Thyroid gland (tissue), 4 donors: ENCODE measurements at regions not wholly inside any gene's neighbourhood (a gene's known extent, or its start where the extent isn't known, plus 50 kb on each side); places are given as distances from the start of the nearest gene placed in this dataset.

Experiments
- DNase-seq, 2 donors: peaks; one replicate each; pipeline ENCODE4 v3.0.0-alpha.2; 2019
- H3K27ac ChIP-seq, 3 donors: fragments of 200-600 bp; sonication (generic); 1 replicate in 2 of 3; 2 replicates in 1 of 3; pipeline ENCODE4 v1.5.1; 2016 to 2019; ENCODE audit warnings: mild to moderate bottlenecking in 1 of 3, moderate library complexity in 1 of 3
- H3K27me3 ChIP-seq: fragments of 200-600 bp; sonication (generic); one replicate; pipeline ENCODE4 v1.5.1; 2019
- H3K36me3 ChIP-seq, 2 donors: fragments of 200-600 bp; sonication (generic); one replicate each; pipeline ENCODE4 v1.5.1; 2016 to 2019
- H3K4me1 ChIP-seq, 2 donors: fragments of 200-600 bp; sonication (generic); one replicate each; pipeline ENCODE4 v1.5.1; 2017 to 2019
- H3K4me3 ChIP-seq, 3 donors: fragments of 200-600 bp; sonication (generic); replicated peaks in 1 of 3; 1 replicate in 2 of 3; 2 replicates in 1 of 3; pipeline ENCODE4 v1.5.1; 2016; ENCODE audit warnings: mild to moderate bottlenecking in 1 of 3
- H3K9me3 ChIP-seq: fragments of 200-600 bp; sonication (generic); one replicate; pipeline ENCODE4 v1.5.1; 2017
- POLR2A ChIP-seq, 2 donors: fragments of 450-650 bp; IDR thresholded peaks; one replicate each; pipeline ENCODE4 v1.6.1; 2017; ENCODE audit warnings: antibody characterized with exemption in 2 of 2, mild to moderate bottlenecking in 2 of 2, moderate library complexity in 1 of 2
- WGBS, 2 donors: methylation state at CpG; one replicate each; pipeline ENCODE4 v1.1.5; 2017; 5-methylcytosine and 5-hydroxymethylcytosine counted together
- intact Hi-C: fragments of 100-400 bp; cut with DNase I; formaldehyde crosslinking; loops from one replicate; pipeline ENCODE4 v1.15.1; 2023
- TF ChIP-seq, protein P1 (sequence below), 6 experiments: fragments of 200-600 bp in 3 of 6; fragments of 450-650 bp in 3 of 6; sonication (generic) in 3 of 6; IDR thresholded peaks; one replicate each; pipeline ENCODE4 v1.5.1; 2016 to 2019; ENCODE audit warnings: antibody characterized with exemption in 6 of 6, mild to moderate bottlenecking in 2 of 6, inconsistent platforms in 1 of 6, moderate library complexity in 1 of 6

DNA sequence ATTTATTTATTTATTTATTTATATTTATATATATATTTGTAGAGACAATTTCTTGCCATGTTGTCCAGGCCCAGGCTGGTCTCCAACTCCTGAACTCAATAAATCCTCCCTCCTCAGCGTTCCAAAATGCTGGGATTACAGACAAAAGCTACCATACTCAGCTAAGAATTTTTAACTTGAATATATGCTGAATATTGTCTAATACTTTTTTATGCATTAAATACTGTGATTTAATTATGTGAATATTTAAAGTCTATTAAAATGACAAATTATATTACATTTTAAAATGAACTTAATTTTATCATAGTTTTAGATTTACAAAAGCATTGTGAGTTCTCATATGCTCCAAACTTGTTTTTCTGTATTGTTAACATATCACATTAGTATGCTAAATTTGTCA lies 1022.4 kb downstream of the GRIK2 start:
- Histone ChIP-seq H3K27ac (no peak overlapping the region), H3K36me3 (no peaks in the 10 kb centered on the region), H3K4me3 (no peak overlapping the region), H3K4me1 (no peaks in the 10 kb centered on the region), H3K9me3 (no peaks in the 10 kb centered on the region), H3K27me3 (no peaks in the 10 kb centered on the region)
- intact Hi-C loops = no loop called here
- 80 to 88% methylated on average over 1 of the region's 1 CpG for WGBS, 2 donors
- no peak for DNase-seq
- no peak for TF ChIP-seq POLR2A (IDR thresholded peaks at IDR 0.05)
- TF ChIP-seq, protein P1, sequence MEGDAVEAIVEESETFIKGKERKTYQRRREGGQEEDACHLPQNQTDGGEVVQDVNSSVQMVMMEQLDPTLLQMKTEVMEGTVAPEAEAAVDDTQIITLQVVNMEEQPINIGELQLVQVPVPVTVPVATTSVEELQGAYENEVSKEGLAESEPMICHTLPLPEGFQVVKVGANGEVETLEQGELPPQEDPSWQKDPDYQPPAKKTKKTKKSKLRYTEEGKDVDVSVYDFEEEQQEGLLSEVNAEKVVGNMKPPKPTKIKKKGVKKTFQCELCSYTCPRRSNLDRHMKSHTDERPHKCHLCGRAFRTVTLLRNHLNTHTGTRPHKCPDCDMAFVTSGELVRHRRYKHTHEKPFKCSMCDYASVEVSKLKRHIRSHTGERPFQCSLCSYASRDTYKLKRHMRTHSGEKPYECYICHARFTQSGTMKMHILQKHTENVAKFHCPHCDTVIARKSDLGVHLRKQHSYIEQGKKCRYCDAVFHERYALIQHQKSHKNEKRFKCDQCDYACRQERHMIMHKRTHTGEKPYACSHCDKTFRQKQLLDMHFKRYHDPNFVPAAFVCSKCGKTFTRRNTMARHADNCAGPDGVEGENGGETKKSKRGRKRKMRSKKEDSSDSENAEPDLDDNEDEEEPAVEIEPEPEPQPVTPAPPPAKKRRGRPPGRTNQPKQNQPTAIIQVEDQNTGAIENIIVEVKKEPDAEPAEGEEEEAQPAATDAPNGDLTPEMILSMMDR (IDR thresholded peaks at IDR 0.05) = no peak

DNA sequence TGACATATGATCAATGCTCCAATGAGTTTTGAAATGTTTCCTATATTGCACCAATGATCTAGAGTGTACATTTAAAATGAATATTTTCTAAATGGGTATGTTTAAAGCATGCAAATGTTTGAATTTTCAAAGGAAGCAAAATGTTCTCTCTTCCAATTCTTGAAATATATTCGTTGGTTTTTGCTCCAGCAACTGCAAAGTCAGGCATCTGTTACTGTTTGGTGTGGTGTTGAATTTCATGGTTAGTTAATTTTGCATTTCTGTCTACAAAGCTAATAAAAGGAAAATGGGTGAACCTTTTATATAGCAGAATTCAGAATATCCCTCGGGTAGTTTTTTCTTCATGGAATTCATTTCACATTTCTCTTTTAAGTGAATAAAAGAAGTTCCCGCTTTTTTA lies 1018.3 kb downstream of the GRIK2 start:
- TF ChIP-seq, protein P1 (IDR thresholded peaks at IDR 0.05) = no peak
- TF ChIP-seq POLR2A (IDR thresholded peaks at IDR 0.05) = no peak
- Histone ChIP-seq H3K27me3 (no peaks in the 10 kb centered on the region), H3K36me3 (no peaks in the 10 kb centered on the region), H3K27ac (no peak overlapping the region), H3K4me1 (no peaks in the 10 kb centered on the region), H3K4me3 (no peak overlapping the region), H3K9me3 (no peaks in the 10 kb centered on the region)
- 77 to 80% methylated on average over 3 of the region's 3 CpGs for WGBS, 2 donors
- intact Hi-C loops = no loop called here
- no peak for DNase-seq

DNA sequence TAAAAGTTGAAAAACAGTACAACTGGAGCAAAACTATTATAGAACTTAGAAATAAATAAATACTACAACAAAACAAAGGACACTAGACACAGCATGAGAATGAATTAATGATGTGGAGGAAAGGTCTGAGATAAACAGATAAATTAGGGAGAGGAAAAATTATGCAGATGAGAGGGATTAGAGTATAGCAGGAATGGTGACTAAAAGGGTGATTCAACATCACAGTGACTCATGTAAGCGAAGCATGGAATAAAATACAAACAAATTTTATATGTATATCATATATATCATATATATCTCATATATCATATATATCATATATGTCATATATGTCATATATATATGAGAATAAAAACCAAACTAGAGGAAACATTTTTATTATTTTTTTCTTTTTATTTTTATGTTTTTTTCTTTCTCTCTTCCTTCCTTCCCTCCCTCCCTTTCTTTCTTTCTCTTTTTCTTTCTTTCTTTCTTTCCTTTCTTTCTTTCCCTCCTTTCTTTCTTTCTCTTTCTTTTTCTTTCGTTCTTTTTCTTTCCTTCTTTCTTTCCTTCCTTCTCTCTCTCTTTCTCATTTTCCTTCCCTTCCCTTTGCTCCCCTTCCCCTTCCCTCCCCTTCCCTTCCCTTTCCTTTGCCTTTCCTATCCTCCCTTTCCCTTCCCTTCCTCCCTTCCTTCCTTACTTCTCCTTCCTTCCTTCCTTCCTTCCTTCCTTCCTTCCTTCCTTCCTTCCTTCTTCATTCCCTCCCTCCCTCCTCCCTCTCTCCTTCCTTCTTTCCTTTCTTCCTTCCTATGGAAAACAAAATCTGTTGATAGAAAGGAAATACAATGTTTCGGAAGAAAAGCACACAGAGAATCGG lies 1014.6 kb downstream of the GRIK2 start:
- no peaks in the 10 kb centered on the region for H3K27me3 ChIP-seq
- H3K4me3 ChIP-seq = no peak overlapping the region
- H3K36me3 ChIP-seq = no peaks in the 10 kb centered on the region
- H3K9me3 ChIP-seq = no peaks in the 10 kb centered on the region
- no peak overlapping the region for H3K27ac ChIP-seq
- H3K4me1 ChIP-seq = no peaks in the 10 kb centered on the region
- no peak for TF ChIP-seq POLR2A (IDR thresholded peaks at IDR 0.05)
- TF ChIP-seq, protein P1 (IDR thresholded peaks at IDR 0.05) = no peak
- DNase-seq = no peak
- 66 to 88% methylated on average over 4 of the region's 4 CpGs for WGBS, 2 donors
- intact Hi-C loops = no loop called here

- no peaks in the 10 kb centered on the region for H3K36me3 ChIP-seq
- WGBS, 2 donors = 78 to 83% methylated on average over 1 of the region's 1 CpG
Observed at GRCh38 chr6:102405860-102406259, 1012.4 kb downstream of the GRIK2 start.

More at GRCh38 chr6:102405860-102406259, 1012.4 kb downstream of the GRIK2 start:
- intact Hi-C loops = no loop called here
- TF ChIP-seq, protein P1 (IDR thresholded peaks at IDR 0.05) = no peak
- TF ChIP-seq POLR2A (IDR thresholded peaks at IDR 0.05) = no peak
- Histone ChIP-seq H3K4me1 (no peaks in the 10 kb centered on the region), H3K9me3 (no peaks in the 10 kb centered on the region), H3K27me3 (no peaks in the 10 kb centered on the region), H3K4me3 (no peak overlapping the region), H3K27ac (no peak overlapping the region)
- DNase-seq = no peak
